A673 (cell line): ENCODE measurements at regions not wholly inside any gene's neighbourhood (a gene's known extent, or its start where the extent isn't known, plus 50 kb on each side); places are given as distances from the start of the nearest gene placed in this dataset.
"Not testable (repeated sequence)": the region's sequence is repeated elsewhere in the genome, so short reads cannot be mapped to it uniquely, and the experiment has no call there.

ENCODE experiments used
- EZH2 ChIP-seq: fragments of 200-600 bp; sonication (generic); IDR thresholded peaks from 2 replicates; pipeline ENCODE4 v1.6.1; 2017; ENCODE audit warnings: borderline replicate concordance, low read depth, mild to moderate bottlenecking, mixed read lengths, antibody characterized with exemption, low read length; ENCODE audit not compliant: poor library complexity, severe bottlenecking
- TF ChIP-seq, protein P1 (sequence below): fragments of 300-800, 200-600 bp; sonication (generic); conservative IDR thresholded peaks from 2 replicates; pipeline ENCODE4 v1.5.1; 2017; ENCODE audit warnings: low read depth, mild to moderate bottlenecking, antibody characterized with exemption, low read length, moderate library complexity, mixed read lengths

DNA sequence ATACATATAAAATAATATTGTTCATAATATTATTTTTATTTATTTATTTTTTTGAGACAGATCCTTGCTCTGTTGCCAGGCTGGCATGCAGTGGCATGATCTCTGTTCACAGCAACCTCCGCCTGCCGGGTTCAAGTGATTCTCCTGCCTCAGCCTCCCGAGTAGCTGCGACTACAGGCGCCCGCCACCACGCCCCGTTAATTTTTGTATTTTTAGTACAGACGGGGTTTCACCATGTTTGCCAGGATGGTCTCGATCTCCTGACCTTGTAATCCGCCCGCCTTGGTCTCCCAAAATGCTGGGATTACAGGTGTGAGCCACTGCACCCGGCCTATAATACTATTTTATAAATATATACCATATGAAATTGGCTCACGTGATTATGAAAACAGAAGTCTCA is 832.4 kb upstream of the TPTE start:
- TF ChIP-seq, protein P1, sequence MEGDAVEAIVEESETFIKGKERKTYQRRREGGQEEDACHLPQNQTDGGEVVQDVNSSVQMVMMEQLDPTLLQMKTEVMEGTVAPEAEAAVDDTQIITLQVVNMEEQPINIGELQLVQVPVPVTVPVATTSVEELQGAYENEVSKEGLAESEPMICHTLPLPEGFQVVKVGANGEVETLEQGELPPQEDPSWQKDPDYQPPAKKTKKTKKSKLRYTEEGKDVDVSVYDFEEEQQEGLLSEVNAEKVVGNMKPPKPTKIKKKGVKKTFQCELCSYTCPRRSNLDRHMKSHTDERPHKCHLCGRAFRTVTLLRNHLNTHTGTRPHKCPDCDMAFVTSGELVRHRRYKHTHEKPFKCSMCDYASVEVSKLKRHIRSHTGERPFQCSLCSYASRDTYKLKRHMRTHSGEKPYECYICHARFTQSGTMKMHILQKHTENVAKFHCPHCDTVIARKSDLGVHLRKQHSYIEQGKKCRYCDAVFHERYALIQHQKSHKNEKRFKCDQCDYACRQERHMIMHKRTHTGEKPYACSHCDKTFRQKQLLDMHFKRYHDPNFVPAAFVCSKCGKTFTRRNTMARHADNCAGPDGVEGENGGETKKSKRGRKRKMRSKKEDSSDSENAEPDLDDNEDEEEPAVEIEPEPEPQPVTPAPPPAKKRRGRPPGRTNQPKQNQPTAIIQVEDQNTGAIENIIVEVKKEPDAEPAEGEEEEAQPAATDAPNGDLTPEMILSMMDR = not testable (repeated sequence)
- not testable (repeated sequence) for TF ChIP-seq EZH2
